ENCODE measurements at regions not wholly inside any gene's neighbourhood (a gene's known extent, or its start where the extent isn't known, plus 50 kb on each side); places are given as distances from the start of the nearest gene placed in this dataset.

- Histone ChIP-seq H3K4me3 (no peak overlapping the region), H3K9me3 (replicated peaks; ENCODE audit: control insufficient read depth, insufficient read depth, low read depth, low read length) (no peaks in the 10 kb centered on the region), H3K27ac (ENCODE audit: extremely low read depth, low read depth, low read length) (no peak overlapping the region), H3K36me3 (ENCODE audit: control insufficient read depth, insufficient read depth, low read length) (no peaks in the 10 kb centered on the region), H3K9me1 (ENCODE audit: control insufficient read depth, insufficient read depth, low read length) (no peaks in the 10 kb centered on the region), H3K27me3 (ENCODE audit: control insufficient read depth in 2 of 2, insufficient read depth in 2 of 2, low read length in 2 of 2) (no peaks in the 10 kb centered on the region; a peak in 2 of 5 replicates), H3K79me2 (ENCODE audit: control insufficient read depth, insufficient read depth, low read length) (no peaks in the 10 kb centered on the region), H3K4me2 (ENCODE audit: insufficient read depth, low read length) (no peak overlapping the region), H2AFZ (ENCODE audit: low read depth, low read length) (no peak overlapping the region), H4K20me1 (replicated peaks; ENCODE audit: control insufficient read depth, insufficient read depth, low read length) (no peaks in the 10 kb centered on the region), H3K9ac (ENCODE audit: insufficient read depth in 1 of 2, low read depth in 2 of 2, low read length in 2 of 2) (no peak overlapping the region), H3K4me1 (replicated peaks in 1 of 2; ENCODE audit: control insufficient read depth in 2 of 2, insufficient read depth in 2 of 2, low read length in 2 of 2) (peaks cover 5 to 28% of the 10 kb centered on the region in 2 experiments)
- WGBS (ENCODE audit: insufficient coverage, low coverage, missing lambda C conversion rate): 5% methylated on average over 6 of the region's 6 CpGs
- CTCF ChIA-PET (ENCODE audit: low intra/inter-chr PET ratio): no interaction called here
- ATAC-seq (peak; percentile 97), DNase-seq (ENCODE audit: extremely low read depth in 1 of 4, low spot score in 3 of 4) (peak; percentile 60 to 72 (median 66)), FAIRE-seq (peak; percentile 93)
- POLR2A ChIA-PET: interaction anchor here (1.5 kb wide), 1 partner anchor 11 kb away, joined by 5 read pairs; no protein-coding TSS in a partner anchor
- intact Hi-C loops (cut with micrococcal nuclease) (loop anchor here (10.0 kb wide), 1 partner anchor 140 kb away; no protein-coding TSS in a partner anchor), in situ Hi-C loops (cut with MboI) (no loop called here)
- no TSS peak for BruUV-seq (replicated peaks)
- TF ChIP-seq ZNF780A (CRISPR knock-in tag; IDR thresholded peaks at IDR 0.05) (no peak), SLC30A9 (CRISPR knock-in tag; IDR thresholded peaks at IDR 0.05) (no peak), BRD9 (IDR thresholded peaks at IDR 0.05; ENCODE audit: low read depth, partially characterized antibody) (no peak), SMC3 (conservative IDR thresholded peaks at IDR 0.05; ENCODE audit: insufficient read depth, low read depth, low read length) (peak; percentile 51; the same call in 1 of the 2 replicates), TCF7L2 (IDR thresholded peaks at IDR 0.05; ENCODE audit: low read depth, low read length) (no peak), TFAP4 (CRISPR knock-in tag; IDR thresholded peaks at IDR 0.05; ENCODE audit: borderline replicate concordance) (0 out of 2 replicates have a peak, but pooled peaks have one; percentile 18), ZFP36 (IDR thresholded peaks at IDR 0.05; ENCODE audit: low read depth, low read length, partially characterized antibody) (peak; percentile 19), ZNF75A (CRISPR knock-in tag; IDR thresholded peaks at IDR 0.05) (no peak), CTBP1 (IDR thresholded peaks at IDR 0.05; ENCODE audit: borderline replicate concordance) (no peak), ZNF274 (IDR thresholded peaks at IDR 0.05; ENCODE audit: borderline replicate concordance, low read depth, low read length) (no peak), CTCFL (IDR thresholded peaks at IDR 0.05; ENCODE audit: borderline replicate concordance, insufficient read depth, low read depth, low read length, poor library complexity, severe bottlenecking) (peak; percentile 63), NCOA2 (IDR thresholded peaks at IDR 0.05; ENCODE audit: partially characterized antibody in 2 of 2) (no peak), POLR3A (IDR thresholded peaks at IDR 0.05; ENCODE audit: borderline replicate concordance, extremely low read depth, insufficient read depth, insufficient read length) (no peak), ZNF695 (CRISPR knock-in tag; IDR thresholded peaks at IDR 0.05) (no peak), GTF2B (IDR thresholded peaks at IDR 0.05; ENCODE audit: extremely low read depth, insufficient read length) (no peak), KAT2B (IDR thresholded peaks at IDR 0.05; ENCODE audit: low read depth, low read length) (no peak), ZNF133 (CRISPR knock-in tag; IDR thresholded peaks at IDR 0.05) (no peak)
Measured at GRCh38 chr5:56314529-56314928, 81.4 kb upstream of the ANKRD55 start.

Measured in K562 (cell line).